Endothelial cell of umbilical vein (primary cell): ENCODE measurements at regions not wholly inside any gene's neighbourhood (a gene's known extent, or its start where the extent isn't known, plus 50 kb on each side); places are given as distances from the start of the nearest gene placed in this dataset.

Experiments used
- EZH2 ChIP-seq: IDR thresholded peaks from 2 replicates; pipeline ENCODE4 v1.6.1; 2012; ENCODE audit warnings: borderline replicate concordance, low read depth, mild to moderate bottlenecking, moderate library complexity, low read length, inconsistent platforms; ENCODE audit not compliant: severe bottlenecking
- FOS ChIP-seq: IDR thresholded peaks from 2 replicates; pipeline ENCODE4 v1.6.1; 2011; ENCODE audit warnings: mild to moderate bottlenecking, low read length, moderate library complexity, borderline replicate concordance; ENCODE audit not compliant: insufficient read depth
- GATA2 ChIP-seq: IDR thresholded peaks from 2 replicates; pipeline ENCODE4 v1.7.0; 2011; ENCODE audit warnings: low read depth, mild to moderate bottlenecking, moderate library complexity, mixed read lengths, low read length; ENCODE audit not compliant: insufficient read length, insufficient read depth
- JUN ChIP-seq: IDR thresholded peaks from 2 replicates; pipeline ENCODE4 v1.6.1; 2011; ENCODE audit warnings: borderline replicate concordance, low read depth; ENCODE audit not compliant: insufficient read length, insufficient read depth
- MAX ChIP-seq: IDR thresholded peaks from 2 replicates; pipeline ENCODE4 v1.6.1; 2011; ENCODE audit not compliant: insufficient read depth, insufficient read length
- MYC ChIP-seq: IDR thresholded peaks from one replicate; pipeline ENCODE4 v1.6.1; 2011; ENCODE audit warnings: mild to moderate bottlenecking, low read depth, low read length
- POLR2A ChIP-seq: IDR thresholded peaks from 2 replicates; pipeline ENCODE4 v1.6.1; 2012; ENCODE audit warnings: low read depth, mild to moderate bottlenecking, control low read depth, low read length
- POLR2AphosphoS5 ChIP-seq: IDR thresholded peaks from 2 replicates; pipeline ENCODE4 v1.6.1; 2012; ENCODE audit warnings: low read depth, mild to moderate bottlenecking, control low read depth, low read length, moderate library complexity; ENCODE audit not compliant: insufficient read depth
- TF ChIP-seq, protein P1 (sequence below), 2 donors: IDR thresholded peaks; 1 replicate in 1 of 2; 2 replicates in 1 of 2; pipeline ENCODE4 v1.5.1; 2011; ENCODE audit warnings: low read length in 2 of 2, mild to moderate bottlenecking in 2 of 2, moderate library complexity in 2 of 2, control low read depth in 1 of 2, inconsistent platforms in 1 of 2, low read depth in 1 of 2; ENCODE audit not compliant: insufficient read depth in 1 of 2; ENCODE audit errors: extremely low read depth in 1 of 2

DNA sequence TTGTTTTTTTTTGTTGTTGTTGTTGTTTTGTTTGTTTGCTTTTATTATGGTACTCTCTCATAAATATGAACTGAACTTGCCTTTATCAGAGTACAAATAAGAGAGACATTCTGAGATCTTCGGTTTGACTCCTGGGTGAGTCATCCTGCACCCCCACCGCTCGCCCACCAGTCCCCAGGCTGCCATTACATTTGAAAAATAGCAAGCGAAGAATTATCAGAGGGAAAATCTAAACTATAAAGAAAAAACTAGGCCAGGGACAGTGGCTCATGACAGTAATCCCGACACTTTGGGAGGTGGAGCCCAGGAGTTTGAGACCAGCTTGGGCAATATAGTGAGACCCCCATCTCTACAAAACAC is 122.1 kb upstream of the MAP3K1 start:
- TF ChIP-seq GATA2 (no peak), POLR2A (no peak), POLR2AphosphoS5 (no peak), JUN (no peak), EZH2 (no peak), MYC (no peak), FOS (no peak), MAX (no peak)
- TF ChIP-seq, protein P1, sequence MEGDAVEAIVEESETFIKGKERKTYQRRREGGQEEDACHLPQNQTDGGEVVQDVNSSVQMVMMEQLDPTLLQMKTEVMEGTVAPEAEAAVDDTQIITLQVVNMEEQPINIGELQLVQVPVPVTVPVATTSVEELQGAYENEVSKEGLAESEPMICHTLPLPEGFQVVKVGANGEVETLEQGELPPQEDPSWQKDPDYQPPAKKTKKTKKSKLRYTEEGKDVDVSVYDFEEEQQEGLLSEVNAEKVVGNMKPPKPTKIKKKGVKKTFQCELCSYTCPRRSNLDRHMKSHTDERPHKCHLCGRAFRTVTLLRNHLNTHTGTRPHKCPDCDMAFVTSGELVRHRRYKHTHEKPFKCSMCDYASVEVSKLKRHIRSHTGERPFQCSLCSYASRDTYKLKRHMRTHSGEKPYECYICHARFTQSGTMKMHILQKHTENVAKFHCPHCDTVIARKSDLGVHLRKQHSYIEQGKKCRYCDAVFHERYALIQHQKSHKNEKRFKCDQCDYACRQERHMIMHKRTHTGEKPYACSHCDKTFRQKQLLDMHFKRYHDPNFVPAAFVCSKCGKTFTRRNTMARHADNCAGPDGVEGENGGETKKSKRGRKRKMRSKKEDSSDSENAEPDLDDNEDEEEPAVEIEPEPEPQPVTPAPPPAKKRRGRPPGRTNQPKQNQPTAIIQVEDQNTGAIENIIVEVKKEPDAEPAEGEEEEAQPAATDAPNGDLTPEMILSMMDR (IDR thresholded peaks at IDR 0.05; ENCODE audit: extremely low read depth in 1 of 2, insufficient read depth in 1 of 2, low read depth in 1 of 2, low read length in 2 of 2) = no peak
